ENCODE measurements at regions not wholly inside any gene's neighbourhood (a gene's known extent, or its start where the extent isn't known, plus 50 kb on each side); places are given as distances from the start of the nearest gene placed in this dataset.

- no peak for TF ChIP-seq EZH2 (IDR thresholded peaks at IDR 0.05; ENCODE audit: borderline replicate concordance, insufficient read depth, low read depth, low read length, poor library complexity, severe bottlenecking)
- TF ChIP-seq CTCF (IDR thresholded peaks at IDR 0.05): no peak
These were observed 231.3 kb upstream of the TYRP1 start for GRCh38 chr9:12461763-12462460.

All from B cell (primary cell).